ENCODE measurements at regions not wholly inside any gene's neighbourhood (a gene's known extent, or its start where the extent isn't known, plus 50 kb on each side); places are given as distances from the start of the nearest gene placed in this dataset.

GRCh38 chr11:128133501-128133900 is 453.9 kb downstream of the ETS1 start:
- Histone ChIP-seq H4K20me1 (ENCODE audit: insufficient read depth) (no peaks in the 10 kb centered on the region), H3K27me3 (ENCODE audit: insufficient read depth, low read depth, low read length) (no peaks in the 10 kb centered on the region), H3K27ac (ENCODE audit: low read length) (no peak overlapping the region), H3K9ac (ENCODE audit: low read length) (no peak overlapping the region), H3K79me2 (replicated peaks; ENCODE audit: insufficient read depth, low read length) (no peaks in the 10 kb centered on the region), H2AFZ (ENCODE audit: low read depth, low read length) (no peak overlapping the region), H3K4me3 (ENCODE audit: low read length) (peak overlapping the region; percentile 9), H3K4me2 (ENCODE audit: low read length) (no peak overlapping the region), H3K9me2 (ENCODE audit: insufficient read depth, low read length) (no peaks in the 10 kb centered on the region), H3F3A (ENCODE audit: insufficient read depth, low read length, poor library complexity, severe bottlenecking) (no peaks in the 10 kb centered on the region), H3K9me3 (ENCODE audit: low read length) (no peaks in the 10 kb centered on the region), H3K36me3 (ENCODE audit: insufficient read depth, low read length) (no peaks in the 10 kb centered on the region)
- TF ChIP-seq RAD21 (conservative IDR thresholded peaks at IDR 0.05), result no peak
- no peak for TF ChIP-seq SMC3 (conservative IDR thresholded peaks at IDR 0.05; ENCODE audit: poor library complexity)
- no peak for TF ChIP-seq EZH2 (IDR thresholded peaks at IDR 0.05; ENCODE audit: borderline replicate concordance, insufficient read depth, low read length, poor library complexity, severe bottlenecking)
- no peak for TF ChIP-seq MXI1 (conservative IDR thresholded peaks at IDR 0.05; ENCODE audit: poor library complexity, severe bottlenecking)
- no peak for TF ChIP-seq REST (IDR thresholded peaks at IDR 0.05; ENCODE audit: borderline replicate concordance)
- no peak for TF ChIP-seq POLR2AphosphoS5 (IDR thresholded peaks at IDR 0.05)
- no peak for TF ChIP-seq EP300 (conservative IDR thresholded peaks at IDR 0.05; ENCODE audit: poor library complexity, severe bottlenecking)
- TF ChIP-seq, protein P1, sequence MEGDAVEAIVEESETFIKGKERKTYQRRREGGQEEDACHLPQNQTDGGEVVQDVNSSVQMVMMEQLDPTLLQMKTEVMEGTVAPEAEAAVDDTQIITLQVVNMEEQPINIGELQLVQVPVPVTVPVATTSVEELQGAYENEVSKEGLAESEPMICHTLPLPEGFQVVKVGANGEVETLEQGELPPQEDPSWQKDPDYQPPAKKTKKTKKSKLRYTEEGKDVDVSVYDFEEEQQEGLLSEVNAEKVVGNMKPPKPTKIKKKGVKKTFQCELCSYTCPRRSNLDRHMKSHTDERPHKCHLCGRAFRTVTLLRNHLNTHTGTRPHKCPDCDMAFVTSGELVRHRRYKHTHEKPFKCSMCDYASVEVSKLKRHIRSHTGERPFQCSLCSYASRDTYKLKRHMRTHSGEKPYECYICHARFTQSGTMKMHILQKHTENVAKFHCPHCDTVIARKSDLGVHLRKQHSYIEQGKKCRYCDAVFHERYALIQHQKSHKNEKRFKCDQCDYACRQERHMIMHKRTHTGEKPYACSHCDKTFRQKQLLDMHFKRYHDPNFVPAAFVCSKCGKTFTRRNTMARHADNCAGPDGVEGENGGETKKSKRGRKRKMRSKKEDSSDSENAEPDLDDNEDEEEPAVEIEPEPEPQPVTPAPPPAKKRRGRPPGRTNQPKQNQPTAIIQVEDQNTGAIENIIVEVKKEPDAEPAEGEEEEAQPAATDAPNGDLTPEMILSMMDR (IDR thresholded peaks at IDR 0.05; ENCODE audit: poor library complexity, severe bottlenecking), result no peak
- TF ChIP-seq TAF1 (IDR thresholded peaks at IDR 0.05; ENCODE audit: low read depth), result no peak

- no peaks in the 10 kb centered on the region for H3K9me3 ChIP-seq (ENCODE audit: low read length)
- no peak overlapping the region for H3K4me2 ChIP-seq (ENCODE audit: low read length)
- H3F3A ChIP-seq (ENCODE audit: insufficient read depth, low read length, poor library complexity, severe bottlenecking), result no peaks in the 10 kb centered on the region
- no peaks in the 10 kb centered on the region for H3K27me3 ChIP-seq (ENCODE audit: insufficient read depth, low read depth, low read length)
- no peaks in the 10 kb centered on the region for H3K36me3 ChIP-seq (ENCODE audit: insufficient read depth, low read length)
- no peak overlapping the region for H3K9ac ChIP-seq (ENCODE audit: low read length)
- H3K4me3 ChIP-seq (ENCODE audit: low read length), result no peak overlapping the region
- TF ChIP-seq EZH2 (IDR thresholded peaks at IDR 0.05; ENCODE audit: borderline replicate concordance, insufficient read depth, low read length, poor library complexity, severe bottlenecking) (no peak), TAF1 (IDR thresholded peaks at IDR 0.05; ENCODE audit: low read depth) (no peak), RAD21 (conservative IDR thresholded peaks at IDR 0.05) (no peak), MXI1 (conservative IDR thresholded peaks at IDR 0.05; ENCODE audit: poor library complexity, severe bottlenecking) (no peak), SMC3 (conservative IDR thresholded peaks at IDR 0.05; ENCODE audit: poor library complexity) (no peak)
- no peaks in the 10 kb centered on the region for H4K20me1 ChIP-seq (ENCODE audit: insufficient read depth)
- H3K27ac ChIP-seq (ENCODE audit: low read length), result no peak overlapping the region
- no peaks in the 10 kb centered on the region for H3K9me2 ChIP-seq (ENCODE audit: insufficient read depth, low read length)
- no peaks in the 10 kb centered on the region for H3K79me2 ChIP-seq (replicated peaks; ENCODE audit: insufficient read depth, low read length)
- no peak overlapping the region for H2AFZ ChIP-seq (ENCODE audit: low read depth, low read length)
Measured at GRCh38 chr11:128130052-128130451, 457.3 kb downstream of the ETS1 start.
